ENCODE measurements at regions not wholly inside any gene's neighbourhood (a gene's known extent, or its start where the extent isn't known, plus 50 kb on each side); places are given as distances from the start of the nearest gene placed in this dataset.

GRCh38 chr1:29539971-29540370 is 303.6 kb downstream of the PTPRU start:
- no peaks in the 10 kb centered on the region for H3K36me3 ChIP-seq (replicated peaks)
- in situ Hi-C loops (cut with HindIII; ENCODE audit: low pct_ligation_motif_present, low sequenced_read_pairs) = no loop called here
- no peak for TF ChIP-seq CTCF (IDR thresholded peaks at IDR 0.05; ENCODE audit: low read depth, low read length, missing control alignments)

GRCh38 chr1:29538586-29538985 is 302.3 kb downstream of the PTPRU start:
- H3K4me3 ChIP-seq (ENCODE audit: low read depth, low read length) = no peak overlapping the region
- H3K27ac ChIP-seq = no peak overlapping the region
- TF ChIP-seq CTCF (IDR thresholded peaks at IDR 0.05; ENCODE audit: low read depth, low read length, missing control alignments) = no peak
- in situ Hi-C loops (cut with HindIII; ENCODE audit: low pct_ligation_motif_present, low sequenced_read_pairs) = no loop called here
- no peaks in the 10 kb centered on the region for H3K27me3 ChIP-seq (replicated peaks)
- DNase-seq = no peak
- no peaks in the 10 kb centered on the region for H3K36me3 ChIP-seq (replicated peaks)

More at GRCh38 chr1:29539971-29540370, 303.6 kb downstream of the PTPRU start:
- Histone ChIP-seq H3K27ac (no peak overlapping the region), H3K27me3 (replicated peaks) (no peaks in the 10 kb centered on the region), H3K4me3 (ENCODE audit: low read depth, low read length) (no peak overlapping the region)
- no peak for DNase-seq

GRCh38 chr1:29532751-29533150 is 296.4 kb downstream of the PTPRU start:
- TF ChIP-seq CTCF (IDR thresholded peaks at IDR 0.05; ENCODE audit: low read depth, low read length, missing control alignments) = no peak
- no peaks in the 10 kb centered on the region for H3K36me3 ChIP-seq (replicated peaks)
- DNase-seq = no peak
- in situ Hi-C loops (cut with HindIII; ENCODE audit: low pct_ligation_motif_present, low sequenced_read_pairs) = no loop called here
- H3K27me3 ChIP-seq (replicated peaks) = no peaks in the 10 kb centered on the region
- H3K27ac ChIP-seq = no peak overlapping the region
- H3K4me3 ChIP-seq (ENCODE audit: low read depth, low read length) = no peak overlapping the region

- DNase-seq = no peak
- Histone ChIP-seq H3K27ac (no peak overlapping the region), H3K4me3 (ENCODE audit: low read depth, low read length) (no peak overlapping the region), H3K36me3 (replicated peaks) (no peaks in the 10 kb centered on the region), H3K27me3 (replicated peaks) (no peaks in the 10 kb centered on the region)
- in situ Hi-C loops (cut with HindIII; ENCODE audit: low pct_ligation_motif_present, low sequenced_read_pairs) = no loop called here
- TF ChIP-seq CTCF (IDR thresholded peaks at IDR 0.05; ENCODE audit: low read depth, low read length, missing control alignments) = no peak
These were observed 296.0 kb downstream of the PTPRU start for GRCh38 chr1:29532285-29532684.

- H3K36me3 ChIP-seq (replicated peaks) = no peaks in the 10 kb centered on the region
- H3K27me3 ChIP-seq (replicated peaks) = no peaks in the 10 kb centered on the region
- no peak overlapping the region for H3K4me3 ChIP-seq (ENCODE audit: low read depth, low read length)
- in situ Hi-C loops (cut with HindIII; ENCODE audit: low pct_ligation_motif_present, low sequenced_read_pairs) = no loop called here
- no peak for TF ChIP-seq CTCF (IDR thresholded peaks at IDR 0.05; ENCODE audit: low read depth, low read length, missing control alignments)
- DNase-seq = no peak
- no peak overlapping the region for H3K27ac ChIP-seq
These were observed 295.3 kb downstream of the PTPRU start for GRCh38 chr1:29531596-29531995.

- Histone ChIP-seq H3K27me3 (replicated peaks) (no peaks in the 10 kb centered on the region), H3K27ac (no peak overlapping the region), H3K36me3 (replicated peaks) (no peaks in the 10 kb centered on the region), H3K4me3 (ENCODE audit: low read depth, low read length) (no peak overlapping the region)
- in situ Hi-C loops (cut with HindIII; ENCODE audit: low pct_ligation_motif_present, low sequenced_read_pairs) = no loop called here
- no peak for TF ChIP-seq CTCF (IDR thresholded peaks at IDR 0.05; ENCODE audit: low read depth, low read length, missing control alignments)
- no peak for DNase-seq
These were observed 293.5 kb downstream of the PTPRU start for GRCh38 chr1:29529677-29530278.
